HCT116 (cell line): ENCODE measurements at regions not wholly inside any gene's neighbourhood (a gene's known extent, or its start where the extent isn't known, plus 50 kb on each side); places are given as distances from the start of the nearest gene placed in this dataset.

ENCODE experiments used
- ATAC-seq: fragments of 200-7000 bp; cut with Tn5 transposase; 2 replicates; pipeline ENCODE4 v1.9.1; 2020; ENCODE audit warnings: mild to moderate bottlenecking, moderate library complexity
- BruUV-seq: library from RNA; stranded (reverse); fragments of 400-500 nt; replicated peaks from 2 replicates; lab custom pipeline; 2021; lab: Mats Ljungman, UMichigan
- CTCF ChIA-PET: fragments of 300-600 bp; sonication (Branson Sonifier 250); formaldehyde crosslinking; loops from one replicate; lab custom pipeline; 2021; ENCODE audit warnings: antibody characterized with exemption; lab: Charles Lee
- POLR2A ChIA-PET: fragments of 300-600, 350-600 bp; sonication (Branson Sonifier 250); formaldehyde crosslinking; loops from one replicate; lab custom pipeline; 2021; ENCODE audit warnings: antibody characterized with exemption; lab: Charles Lee
- RAD21 ChIA-PET, 2 experiments: fragments of 300-600 bp; sonication (Branson Sonifier 250); formaldehyde crosslinking; loops; one replicate each; lab custom pipeline; 2023; ENCODE audit warnings: low total read pairs in 2 of 2; ENCODE audit not compliant: uncharacterized antibody in 2 of 2, unreplicated experiment in 2 of 2, low non-redundant PET in 1 of 2; lab: Charles Lee
- DNase-seq: peaks from one replicate; pipeline ENCODE4 v3.0.0-alpha.2; 2010; ENCODE audit warnings: low read depth, low spot score
- H2AFZ ChIP-seq: fragments of 200-600 bp; shearing (Covaris generic), sonication (generic); 2 replicates; pipeline ENCODE4 v1.6.1; 2017; ENCODE audit warnings: low read depth, mixed run types, mixed read lengths, antibody characterized with exemption, low read length; ENCODE audit not compliant: poor library complexity, severe bottlenecking
- H3K27ac ChIP-seq: 2 replicates; pipeline ENCODE4 v1.5.1; 2012; ENCODE audit warnings: low read depth, low read length
- H3K27me3 ChIP-seq: fragments of 200-600 bp; sonication (generic); 2 replicates; pipeline ENCODE4 v1.6.1; 2016; ENCODE audit warnings: mixed run types, low read length, mixed read lengths; ENCODE audit not compliant: insufficient read depth
- H3K36me3 ChIP-seq, 2 experiments: fragments of 200-500 bp in 1 of 2; fragments of 200-600 bp in 1 of 2; sonication (Bioruptor generic) in 1 of 2; sonication (generic) in 1 of 2; 2 replicates each; pipeline versions ENCODE4 v1.5.1 to v1.6.1; 2014 to 2016; ENCODE audit warnings: low read length in 2 of 2, inconsistent platforms in 1 of 2, mixed read lengths in 1 of 2, mixed run types in 1 of 2; ENCODE audit not compliant: insufficient read depth in 2 of 2, control insufficient read depth in 1 of 2
- H3K4me1 ChIP-seq, 2 experiments: fragments of 200-600 bp in 1 of 2; sonication (generic) in 1 of 2; 2 replicates each; pipeline versions ENCODE4 v1.5.1 to v1.6.1; 2012 to 2017; ENCODE audit warnings: low read length in 2 of 2, inconsistent platforms in 1 of 2, mild to moderate bottlenecking in 1 of 2, mixed read lengths in 1 of 2, mixed run types in 1 of 2, moderate library complexity in 1 of 2; ENCODE audit not compliant: insufficient read depth in 2 of 2, control insufficient read depth in 1 of 2
- H3K4me2 ChIP-seq: fragments of 200-600 bp; sonication (generic); 2 replicates; pipeline ENCODE4 v1.6.1; 2017; ENCODE audit warnings: mixed run types, low read length, mixed read lengths
- H3K4me3 ChIP-seq, 2 experiments: fragments of 200-600 bp in 1 of 2; sonication (generic) in 1 of 2; replicated peaks in 1 of 2; 2 replicates each; pipeline ENCODE4 v1.5.1; 2011 to 2016; ENCODE audit warnings: low read length in 2 of 2, control low read depth in 1 of 2, low read depth in 1 of 2, mild to moderate bottlenecking in 1 of 2, mixed read lengths in 1 of 2, mixed run types in 1 of 2
- H3K79me2 ChIP-seq: fragments of 200-600 bp; sonication (generic); 2 replicates; pipeline ENCODE4 v1.6.1; 2017; ENCODE audit warnings: mild to moderate bottlenecking, mixed run types, low read length, moderate library complexity, mixed read lengths; ENCODE audit not compliant: insufficient read depth
- H3K9ac ChIP-seq: fragments of 200-600 bp; sonication (generic); 2 replicates; pipeline ENCODE4 v1.6.1; 2016; ENCODE audit warnings: low read length, mixed read lengths
- H3K9me2 ChIP-seq: fragments of 200-600 bp; sonication (generic), shearing (Covaris generic); 2 replicates; pipeline ENCODE4 v1.6.1; 2017; ENCODE audit warnings: mixed run types, mild to moderate bottlenecking, moderate library complexity; ENCODE audit not compliant: insufficient read depth
- H3K9me3 ChIP-seq, 2 experiments: fragments of 200-500 bp in 1 of 2; fragments of 200-600 bp in 1 of 2; sonication (Bioruptor generic) in 1 of 2; sonication (generic) in 1 of 2; 2 replicates each; pipeline ENCODE4 v1.6.1; 2014 to 2017; ENCODE audit warnings: low read length in 2 of 2, mixed read lengths in 2 of 2, inconsistent platforms in 1 of 2, low read depth in 1 of 2, mild to moderate bottlenecking in 1 of 2, mixed run types in 1 of 2, moderate library complexity in 1 of 2; ENCODE audit not compliant: control insufficient read depth in 1 of 2, insufficient read depth in 1 of 2
- H4K20me1 ChIP-seq: fragments of 200-600 bp; sonication (generic), shearing (Covaris generic); 2 replicates; pipeline ENCODE4 v1.6.1; 2017; ENCODE audit warnings: mixed run types, mild to moderate bottlenecking, moderate library complexity; ENCODE audit not compliant: insufficient read depth
- CEBPB ChIP-seq: IDR thresholded peaks from 2 replicates; pipeline ENCODE4 v1.6.1; 2012; ENCODE audit warnings: low read depth
- CTCF ChIP-seq, 3 experiments: fragments of 200-600 bp in 1 of 3; sonication (generic) in 1 of 3; IDR thresholded peaks in 2 of 3; conservative IDR thresholded peaks in 1 of 3; 2 replicates each; pipeline ENCODE4 v1.5.1; 2012 to 2017; ENCODE audit warnings: low read depth in 2 of 3, low read length in 2 of 3, antibody characterized with exemption in 1 of 3, borderline replicate concordance in 1 of 3, control low read depth in 1 of 3, mild to moderate bottlenecking in 1 of 3, mixed read lengths in 1 of 3, mixed run types in 1 of 3, moderate library complexity in 1 of 3; ENCODE audit not compliant: insufficient read depth in 1 of 3
- POLR2A ChIP-seq: IDR thresholded peaks from 2 replicates; pipeline ENCODE4 v1.7.0; 2011; ENCODE audit warnings: borderline replicate concordance; ENCODE audit not compliant: insufficient read depth, insufficient read length; ENCODE audit errors: extremely low read depth
- RAD21 ChIP-seq: IDR thresholded peaks from 2 replicates; pipeline ENCODE4 v1.6.1; 2012; ENCODE audit warnings: low read depth, mild to moderate bottlenecking
- ZNF274 ChIP-seq: fragments of 200-500 bp; sonication (Bioruptor generic); IDR thresholded peaks from 2 replicates; pipeline ENCODE4 v1.6.1; 2014; ENCODE audit warnings: mild to moderate bottlenecking, low read depth, low read length, inconsistent platforms
- intact Hi-C: fragments of 100-400 bp; cut with micrococcal nuclease; formaldehyde crosslinking; loops from 2 replicates; pipeline ENCODE4 v1.10.0; 2022

GRCh38 chr1:58890113-58890512 is 106.3 kb upstream of the JUN start:
- H3K36me3 ChIP-seq, result no peaks in the 10 kb centered on the region
- CTCF ChIA-PET, result no interaction called here

DNA sequence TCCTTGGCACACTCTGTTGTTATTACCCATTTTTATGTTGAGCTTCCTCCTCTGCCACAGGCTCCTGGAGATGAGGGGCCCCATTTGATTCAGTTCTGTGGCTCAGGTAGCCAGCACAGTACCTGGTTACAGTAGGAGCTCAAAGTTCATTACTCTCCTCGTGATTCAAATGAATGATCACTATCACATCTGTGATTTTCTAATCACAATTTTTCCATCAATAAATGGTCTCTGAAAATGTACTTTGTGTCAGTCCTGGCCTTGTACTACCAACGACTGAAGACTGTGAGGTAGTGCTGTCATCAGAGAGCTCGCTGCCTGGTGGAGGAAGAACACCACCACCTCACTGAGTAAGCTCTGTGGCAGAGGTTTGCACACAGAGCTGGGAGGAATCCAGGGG is 106.8 kb upstream of the JUN start:
- H3K9me3 ChIP-seq, result no peaks in the 10 kb centered on the region
- ChIA-PET RAD21 (no interaction called here), POLR2A (no interaction called here), CTCF (no interaction called here)
- BruUV-seq, result no TSS peak
- ATAC-seq (no peak), DNase-seq (no peak)
- H3K4me1 ChIP-seq, result peaks cover 1 to 7% of the 10 kb centered on the region in 2 experiments; a peak in 3 of 4 replicates
- H3K9ac ChIP-seq, result no peak overlapping the region
- no peaks in the 10 kb centered on the region for H3K27me3 ChIP-seq
- H3K4me3 ChIP-seq, result no peak overlapping the region
- H3K27ac ChIP-seq, result no peak overlapping the region
- no peaks in the 10 kb centered on the region for H3K79me2 ChIP-seq
- H3K9me2 ChIP-seq, result no peaks in the 10 kb centered on the region
- intact Hi-C loops, result no loop called here
- H4K20me1 ChIP-seq, result no peaks in the 10 kb centered on the region
- TF ChIP-seq RAD21, result no peak
- no peak for TF ChIP-seq POLR2A
- TF ChIP-seq CEBPB, result no peak
- no peak overlapping the region for H2AFZ ChIP-seq
- H3K36me3 ChIP-seq, result no peaks in the 10 kb centered on the region
- H3K4me2 ChIP-seq, result no peak overlapping the region

More at GRCh38 chr1:58890113-58890512, 106.3 kb upstream of the JUN start:
- no peak overlapping the region for H3K9ac ChIP-seq
- no peak for TF ChIP-seq CTCF (IDR thresholded peaks at IDR 0.05 in 2 of 3, conservative IDR thresholded peaks at IDR 0.05 in 1 of 3; ENCODE audit: borderline replicate concordance in 1 of 3, insufficient read depth in 1 of 3, low read depth in 2 of 3, low read length in 2 of 3)
- no peak for TF ChIP-seq ZNF274
- TF ChIP-seq, all 23 proteins: peak for 0
- no peak overlapping the region for H3K4me3 ChIP-seq
- H3K27ac ChIP-seq, result no peak overlapping the region
- peaks cover 6 to 9% of the 10 kb centered on the region in 2 experiments; a peak in 3 of 4 replicates for H3K4me1 ChIP-seq
- RAD21 ChIA-PET, result no interaction called here
- POLR2A ChIA-PET, result no interaction called here
- intact Hi-C loops, result no loop called here
- ATAC-seq, result no peak
- no peaks in the 10 kb centered on the region for H3K9me3 ChIP-seq
- no peaks in the 10 kb centered on the region for H4K20me1 ChIP-seq
- no peak for DNase-seq
- no peaks in the 10 kb centered on the region for H3K27me3 ChIP-seq
- H3K4me2 ChIP-seq, result no peak overlapping the region
- no peaks in the 10 kb centered on the region for H3K9me2 ChIP-seq
- H3K79me2 ChIP-seq, result no peaks in the 10 kb centered on the region
- H2AFZ ChIP-seq, result no peak overlapping the region
- no TSS peak for BruUV-seq
